KMS-11 (cell line): ENCODE measurements at regions not wholly inside any gene's neighbourhood (a gene's known extent, or its start where the extent isn't known, plus 50 kb on each side); places are given as distances from the start of the nearest gene placed in this dataset.

Experiments
- H2AFZ ChIP-seq: fragments of 200-600 bp; sonication (generic); 2 replicates; pipeline ENCODE4 v1.6.1; 2016; ENCODE audit warnings: antibody characterized with exemption, mixed run types, low read depth
- H3K27ac ChIP-seq: fragments of 200-600 bp; sonication (generic); 2 replicates; pipeline ENCODE4 v1.6.1; 2016; ENCODE audit warnings: mild to moderate bottlenecking, mixed run types
- H3K27me3 ChIP-seq: fragments of 200-600 bp; sonication (generic); 2 replicates; pipeline ENCODE4 v1.6.1; 2017; ENCODE audit warnings: mild to moderate bottlenecking, low read depth, mixed run types, moderate library complexity; ENCODE audit not compliant: insufficient read depth
- H3K36me3 ChIP-seq: fragments of 200-600 bp; sonication (generic); 2 replicates; pipeline ENCODE4 v1.6.1; 2017; ENCODE audit warnings: mild to moderate bottlenecking, mixed run types; ENCODE audit not compliant: insufficient read depth
- H3K4me1 ChIP-seq: fragments of 200-600 bp; sonication (generic); 2 replicates; pipeline ENCODE4 v1.6.1; 2016; ENCODE audit warnings: mild to moderate bottlenecking, low read depth, mixed run types; ENCODE audit not compliant: poor library complexity, severe bottlenecking
- H3K4me2 ChIP-seq: fragments of 200-600 bp; sonication (generic); 2 replicates; pipeline ENCODE4 v1.7.0; 2016; ENCODE audit warnings: mild to moderate bottlenecking, mixed run types
- H3K4me3 ChIP-seq: fragments of 200-600 bp; sonication (generic); IDR thresholded peaks from 2 replicates; pipeline ENCODE4 v1.6.1; 2017; ENCODE audit warnings: low read depth, low read length, mixed read lengths; ENCODE audit not compliant: insufficient read depth
- H3K79me2 ChIP-seq: fragments of 200-600 bp; sonication (generic); 2 replicates; pipeline ENCODE4 v1.6.1; 2016; ENCODE audit warnings: low read depth, mixed run types; ENCODE audit not compliant: insufficient read depth
- H3K9ac ChIP-seq: fragments of 200-600 bp; sonication (generic); 2 replicates; pipeline ENCODE4 v1.6.1; 2016; ENCODE audit warnings: mild to moderate bottlenecking, mixed run types
- H4K20me1 ChIP-seq: fragments of 200-600 bp; sonication (generic); 2 replicates; pipeline ENCODE4 v1.6.1; 2016; ENCODE audit warnings: mild to moderate bottlenecking, mixed run types; ENCODE audit not compliant: insufficient read depth
- CTCF ChIP-seq: fragments of 200-600 bp; sonication (generic); conservative IDR thresholded peaks from 2 replicates; pipeline ENCODE4 v1.6.1; 2017; ENCODE audit warnings: low read depth, mild to moderate bottlenecking, antibody characterized with exemption, low read length, moderate library complexity, mixed read lengths

- no peaks in the 10 kb centered on the region for H3K27me3 ChIP-seq
- no peak overlapping the region for H3K4me2 ChIP-seq
- no peaks in the 10 kb centered on the region for H3K4me1 ChIP-seq
- no peaks in the 10 kb centered on the region for H4K20me1 ChIP-seq
- TF ChIP-seq CTCF = no peak
- H3K9ac ChIP-seq = no peak overlapping the region
- H3K36me3 ChIP-seq = no peaks in the 10 kb centered on the region
- H3K27ac ChIP-seq = no peak overlapping the region
- no peaks in the 10 kb centered on the region for H3K79me2 ChIP-seq
- no peak overlapping the region for H3K4me3 ChIP-seq
- H2AFZ ChIP-seq = no peak overlapping the region
These were observed 366.3 kb downstream of the TLL1 start for GRCh38 chr4:166239354-166239753.

- Histone ChIP-seq H3K4me1 (no peaks in the 10 kb centered on the region), H4K20me1 (no peaks in the 10 kb centered on the region), H3K4me2 (no peak overlapping the region), H3K27me3 (no peaks in the 10 kb centered on the region), H3K36me3 (no peaks in the 10 kb centered on the region), H3K27ac (no peak overlapping the region), H3K4me3 (no peak overlapping the region), H3K9ac (no peak overlapping the region), H3K79me2 (no peaks in the 10 kb centered on the region), H2AFZ (no peak overlapping the region)
- peak; percentile 77 for TF ChIP-seq CTCF
These were observed 379.7 kb downstream of the TLL1 start for GRCh38 chr4:166252487-166253402.

- H3K4me1 ChIP-seq = no peaks in the 10 kb centered on the region
- TF ChIP-seq CTCF = no peak
- no peaks in the 10 kb centered on the region for H4K20me1 ChIP-seq
These were observed 384.2 kb downstream of the TLL1 start for GRCh38 chr4:166257276-166257675.

GRCh38 chr4:166257891-166258290 is 384.9 kb downstream of the TLL1 start:
- Histone ChIP-seq H3K4me1 (no peaks in the 10 kb centered on the region), H3K27me3 (no peaks in the 10 kb centered on the region), H3K27ac (no peak overlapping the region)

More at GRCh38 chr4:166257276-166257675, 384.2 kb downstream of the TLL1 start:
- Histone ChIP-seq H3K4me2 (no peak overlapping the region), H3K27ac (no peak overlapping the region), H3K4me3 (no peak overlapping the region), H3K79me2 (no peaks in the 10 kb centered on the region), H3K36me3 (no peaks in the 10 kb centered on the region), H2AFZ (no peak overlapping the region), H3K9ac (no peak overlapping the region), H3K27me3 (no peaks in the 10 kb centered on the region)

More at GRCh38 chr4:166257891-166258290, 384.9 kb downstream of the TLL1 start:
- Histone ChIP-seq H3K4me2 (no peak overlapping the region), H3K4me3 (no peak overlapping the region), H3K79me2 (no peaks in the 10 kb centered on the region), H3K36me3 (no peaks in the 10 kb centered on the region), H2AFZ (no peak overlapping the region), H4K20me1 (no peaks in the 10 kb centered on the region), H3K9ac (no peak overlapping the region)
- no peak for TF ChIP-seq CTCF
